VCaP (cell line): ENCODE measurements at regions not wholly inside any gene's neighbourhood (a gene's known extent, or its start where the extent isn't known, plus 50 kb on each side); places are given as distances from the start of the nearest gene placed in this dataset.
A peak's percentile ranks its signal among the peaks of the same experiment; 100 is the strongest.

ENCODE experiments used
- H3K27ac ChIP-seq: fragments of 450-650 bp; 2 replicates; pipeline ENCODE4 v1.5.1; 2017
- CTCF ChIP-seq: fragments of 450-650 bp; conservative IDR thresholded peaks from 2 replicates; pipeline ENCODE4 v1.5.1; 2017; ENCODE audit warnings: mild to moderate bottlenecking, moderate library complexity

GRCh38 chr2:204477358-204477950, 67.8 kb upstream of the PARD3B start:
- H3K27ac ChIP-seq = no peak overlapping the region
- no peak for TF ChIP-seq CTCF

- TF ChIP-seq CTCF = no peak
- peak overlapping the region; percentile 15; the same call in 1 of the 2 replicates for H3K27ac ChIP-seq
These were observed 65.7 kb upstream of the PARD3B start for GRCh38 chr2:204479557-204479956.

GRCh38 chr2:204480676-204481075, 64.6 kb upstream of the PARD3B start:
- no peak for TF ChIP-seq CTCF
- H3K27ac ChIP-seq = no peak overlapping the region

GRCh38 chr2:204483608-204484081, 61.6 kb upstream of the PARD3B start:
- TF ChIP-seq CTCF = no peak
- peak overlapping the region; percentile 68 for H3K27ac ChIP-seq

- TF ChIP-seq CTCF = no peak
- no peak overlapping the region for H3K27ac ChIP-seq
These were observed 59.0 kb upstream of the PARD3B start for GRCh38 chr2:204486321-204486720.

GRCh38 chr2:204486805-204487204, 58.5 kb upstream of the PARD3B start:
- H3K27ac ChIP-seq = no peak overlapping the region
- TF ChIP-seq CTCF = no peak

- no peak overlapping the region for H3K27ac ChIP-seq
- TF ChIP-seq CTCF = no peak
These were observed 57.6 kb upstream of the PARD3B start for GRCh38 chr2:204487447-204488229.
